A549 (cell line): ENCODE measurements at regions not wholly inside any gene's neighbourhood (a gene's known extent, or its start where the extent isn't known, plus 50 kb on each side); places are given as distances from the start of the nearest gene placed in this dataset.

ENCODE experiments used
- ATAC-seq, 2 experiments: fragments of 200-7000 bp in 1 of 2; fragments of >200 bp in 1 of 2; cut with Nextera tagmentation in 1 of 2; cut with Tn5 transposase in 1 of 2; 3 replicates each; pipeline versions ENCODE4 v1.8.0 to v1.9.1; 2018 to 2020; ENCODE audit warnings: mild to moderate bottlenecking in 1 of 2, moderate library complexity in 1 of 2
- CTCF ChIA-PET: fragments of 300-600 bp; sonication (Branson Sonifier 250); formaldehyde crosslinking; extraction: SDS; loops from one replicate; lab custom pipeline; 2021; ENCODE audit warnings: antibody characterized with exemption, inconsistent platforms; lab: Yijun Ruan, JAX
- POLR2A ChIA-PET: fragments of 350-600 bp; formaldehyde crosslinking; extraction: SDS; loops from one replicate; lab custom pipeline; 2021; ENCODE audit warnings: antibody characterized with exemption, inconsistent platforms; lab: Yijun Ruan, JAX
- DNase-seq, 2 experiments: peaks; one replicate each; pipeline versions ENCODE4 v3.0.0 to v3.0.0-alpha.2; 2011 to 2016; ENCODE audit warnings: low read depth in 1 of 2, low spot score in 1 of 2
- FAIRE-seq: peaks from 2 replicates; lab custom pipeline; 2011; peaks lifted over from hg19 to GRCh38; lab: Jason Lieb, UNC
- H3K27ac ChIP-seq, 2 experiments: fragments of >200 bp; sonication (Bioruptor Twin); formaldehyde crosslinking; 3 replicates each; pipeline ENCODE4 v1.5.1; 2016 to 2017
- H3K4me1 ChIP-seq: fragments of >200 bp; sonication (Bioruptor Twin); formaldehyde crosslinking; 3 replicates; pipeline ENCODE4 v1.6.1; 2016
- H3K4me2 ChIP-seq: fragments of >200 bp; sonication (Bioruptor Twin); formaldehyde crosslinking; 3 replicates; pipeline ENCODE4 v1.6.1; 2016
- H3K4me3 ChIP-seq: fragments of >200 bp; sonication (Bioruptor Twin); formaldehyde crosslinking; 3 replicates; pipeline ENCODE4 v1.5.1; 2016
- H3K9me3 ChIP-seq: fragments of >200 bp; sonication (Bioruptor Twin); formaldehyde crosslinking; 3 replicates; pipeline ENCODE4 v1.6.1; 2016
- BCL3 ChIP-seq: fragments of >200 bp; sonication (Bioruptor Twin); formaldehyde crosslinking; IDR thresholded peaks from 3 replicates; pipeline ENCODE4 v1.6.1; 2016
- CBX2 ChIP-seq: fragments of 200-600 bp; sonication (generic); IDR thresholded peaks from 2 replicates; pipeline ENCODE4 v1.6.1; 2016; ENCODE audit warnings: low read depth, mild to moderate bottlenecking, borderline replicate concordance
- E2F6 ChIP-seq: IDR thresholded peaks from 2 replicates; pipeline ENCODE4 v1.6.1; 2012; ENCODE audit warnings: low read depth, borderline replicate concordance
- EHMT2 ChIP-seq: fragments of 200-600 bp; sonication (generic); IDR thresholded peaks from 2 replicates; pipeline ENCODE4 v1.6.1; 2016; ENCODE audit warnings: antibody characterized with exemption, low read depth, mild to moderate bottlenecking, moderate library complexity
- ELK1 ChIP-seq: fragments of 150-350 bp; IDR thresholded peaks from 2 replicates; pipeline ENCODE4 v1.6.1; 2014; ENCODE audit warnings: low read depth, mild to moderate bottlenecking, low read length
- ESRRA ChIP-seq: fragments of 150-350 bp; IDR thresholded peaks from 2 replicates; pipeline ENCODE4 v1.6.1; 2014; ENCODE audit warnings: mild to moderate bottlenecking, low read length, borderline replicate concordance
- FOSL2 ChIP-seq, 2 experiments: fragments of 450-650 bp in 1 of 2; fragments of >200 bp in 1 of 2; sonication (Bioruptor Twin) in 1 of 2; formaldehyde crosslinking; IDR thresholded peaks; 2 replicates each; pipeline versions ENCODE4 v1.5.0 to v1.6.1; 2016 to 2020; ENCODE audit warnings: mild to moderate bottlenecking in 1 of 2, moderate library complexity in 1 of 2
- GATA3 ChIP-seq: IDR thresholded peaks from 2 replicates; pipeline ENCODE4 v1.6.1; 2012; ENCODE audit warnings: borderline replicate concordance
- HES2 ChIP-seq: fragments of >200 bp; sonication (Bioruptor Twin); formaldehyde crosslinking; IDR thresholded peaks from 2 replicates; pipeline ENCODE4 v1.6.1; 2016
- HOXB13 ChIP-seq: fragments of 250-450 bp; sonication (Bioruptor Pico); IDR thresholded peaks from 2 replicates; pipeline ENCODE4 v1.5.0; 2020; ENCODE audit warnings: low read depth, mild to moderate bottlenecking, moderate library complexity
- JUN ChIP-seq, 2 experiments: fragments of >200 bp; sonication (Bioruptor Twin); formaldehyde crosslinking; IDR thresholded peaks; 2 replicates in 1 of 2; 3 replicates in 1 of 2; pipeline ENCODE4 v1.6.1; 2016 to 2017
- KDM5A ChIP-seq: fragments of 200-600 bp; sonication (generic); IDR thresholded peaks from 2 replicates; pipeline ENCODE4 v1.6.1; 2016; ENCODE audit warnings: antibody characterized with exemption, mild to moderate bottlenecking
- MAX ChIP-seq: IDR thresholded peaks from 2 replicates; pipeline ENCODE4 v1.6.1; 2012
- MYC ChIP-seq: IDR thresholded peaks from 2 replicates; pipeline ENCODE4 v1.6.1; 2012; ENCODE audit warnings: mild to moderate bottlenecking, inconsistent platforms, low read length, improper control_type of control experiment, borderline replicate concordance
- NPAS2 ChIP-seq: fragments of 250-450 bp; sonication (Bioruptor Pico); IDR thresholded peaks from 2 replicates; pipeline ENCODE4 v1.8.0; 2022; ENCODE audit warnings: mild to moderate bottlenecking, moderate library complexity, borderline replicate concordance
- NR3C1 ChIP-seq: fragments of >200 bp; sonication (Bioruptor Twin); formaldehyde crosslinking; IDR thresholded peaks from 3 replicates; pipeline ENCODE4 v1.6.1; 2017
- PBX3 ChIP-seq: IDR thresholded peaks from 2 replicates; pipeline ENCODE4 v1.6.1; 2012
- POLR2A ChIP-seq: IDR thresholded peaks from 2 replicates; pipeline ENCODE4 v1.6.1; 2012; ENCODE audit warnings: mild to moderate bottlenecking, low read length
- RARB ChIP-seq: fragments of 250-450 bp; sonication (Bioruptor Pico); IDR thresholded peaks from 2 replicates; pipeline ENCODE4 v1.8.0; 2021; ENCODE audit warnings: mild to moderate bottlenecking, moderate library complexity
- REST ChIP-seq: fragments of 200-600 bp; sonication (generic); IDR thresholded peaks from 2 replicates; pipeline ENCODE4 v1.6.1; 2016; ENCODE audit warnings: antibody characterized with exemption, mild to moderate bottlenecking, moderate library complexity
- RFX5 ChIP-seq: fragments of 450-650 bp; IDR thresholded peaks from 2 replicates; pipeline ENCODE4 v1.7.1; 2014; ENCODE audit warnings: antibody characterized with exemption, mild to moderate bottlenecking, moderate library complexity
- SREBF2 ChIP-seq: fragments of 450-650 bp; IDR thresholded peaks from 2 replicates; pipeline ENCODE4 v1.6.1; 2014; ENCODE audit warnings: mild to moderate bottlenecking, moderate library complexity
- TP53 ChIP-seq: fragments of 250-450 bp; sonication (Bioruptor Pico); IDR thresholded peaks from 2 replicates; pipeline ENCODE4 v1.5.0; 2021; ENCODE audit warnings: mild to moderate bottlenecking, moderate library complexity
- USF2 ChIP-seq: fragments of 450-650 bp; IDR thresholded peaks from 2 replicates; pipeline ENCODE4 v1.6.1; 2014; ENCODE audit warnings: antibody characterized with exemption
- ZC3H11A ChIP-seq: fragments of 450-650 bp; IDR thresholded peaks from 2 replicates; pipeline ENCODE4 v1.6.1; 2014; ENCODE audit warnings: antibody characterized with exemption, mild to moderate bottlenecking
- ZSCAN20 ChIP-seq: fragments of 250-450 bp; sonication (Bioruptor Pico); IDR thresholded peaks from 2 replicates; pipeline ENCODE4 v1.8.0; 2022; ENCODE audit warnings: mild to moderate bottlenecking, moderate library complexity
- WGBS: methylation state at CpG from one replicate; pipeline ENCODE4 v1.1.6; 2017; ENCODE audit errors: missing lambda C conversion rate; 5-methylcytosine and 5-hydroxymethylcytosine counted together

GRCh38 chr14:55912344-55912743 is 205.9 kb upstream of the PELI2 start:
- 0 out of 3 replicates have a peak, but pooled peaks cover 3% of the 10 kb centered on the region for H3K9me3 ChIP-seq
- POLR2A ChIA-PET = no interaction called here
- TF ChIP-seq ZC3H11A = no peak
- no peak for TF ChIP-seq SREBF2
- no peak for TF ChIP-seq NPAS2 (CRISPR knock-in tag)
- TF ChIP-seq PBX3 = no peak
- no peak for TF ChIP-seq FOSL2 (IDR thresholded peaks at IDR 0.05)
- no peak for TF ChIP-seq FOSL2 (CRISPR knock-in tag; IDR thresholded peaks at IDR 0.05)
- no peak for TF ChIP-seq ZSCAN20 (CRISPR knock-in tag)
- TF ChIP-seq KDM5A = no peak
- no peak for TF ChIP-seq TP53
- TF ChIP-seq HOXB13 (CRISPR knock-in tag) = no peak
- no peak for TF ChIP-seq ELK1
- TF ChIP-seq CBX2 = no peak
- no peak for TF ChIP-seq MYC
- DNase-seq (no peak), ATAC-seq (no peak), FAIRE-seq (no peak)
- H3K4me3 ChIP-seq = no peak overlapping the region
- no peaks in the 10 kb centered on the region for H3K4me1 ChIP-seq
- 78% methylated on average over 5 of the region's 5 CpGs for WGBS
- CTCF ChIA-PET = no interaction called here
- H3K27ac ChIP-seq = no peak overlapping the region
- no peak overlapping the region for H3K4me2 ChIP-seq

GRCh38 chr14:55913324-55914025 is 204.7 kb upstream of the PELI2 start:
- H3K4me1 ChIP-seq = no peaks in the 10 kb centered on the region
- DNase-seq = no peak
- ChIA-PET POLR2A (no interaction called here), CTCF (no interaction called here)
- H3K4me3 ChIP-seq = no peak overlapping the region
- TF ChIP-seq JUN (IDR thresholded peaks at IDR 0.05) (no peak), RARB (CRISPR knock-in tag) (no peak), REST (no peak), MAX (no peak), ESRRA (no peak), SREBF2 (no peak), HES2 (no peak), E2F6 (no peak), FOSL2 (IDR thresholded peaks at IDR 0.05) (no peak), FOSL2 (CRISPR knock-in tag; IDR thresholded peaks at IDR 0.05) (no peak), BCL3 (no peak), NR3C1 (no peak), RFX5 (no peak), GATA3 (no peak), POLR2A (no peak), NPAS2 (CRISPR knock-in tag) (no peak), EHMT2 (no peak), MYC (no peak), USF2 (no peak)
- no peak overlapping the region for H3K27ac ChIP-seq
- FAIRE-seq = no peak
- H3K9me3 ChIP-seq = 0 out of 3 replicates have a peak, but pooled peaks cover 3% of the 10 kb centered on the region
- no peak for ATAC-seq
- 58% methylated on average over 8 of the region's 8 CpGs for WGBS
- no peak overlapping the region for H3K4me2 ChIP-seq
